ENCODE measurements at regions not wholly inside any gene's neighbourhood (a gene's known extent, or its start where the extent isn't known, plus 50 kb on each side); places are given as distances from the start of the nearest gene placed in this dataset.

DNA sequence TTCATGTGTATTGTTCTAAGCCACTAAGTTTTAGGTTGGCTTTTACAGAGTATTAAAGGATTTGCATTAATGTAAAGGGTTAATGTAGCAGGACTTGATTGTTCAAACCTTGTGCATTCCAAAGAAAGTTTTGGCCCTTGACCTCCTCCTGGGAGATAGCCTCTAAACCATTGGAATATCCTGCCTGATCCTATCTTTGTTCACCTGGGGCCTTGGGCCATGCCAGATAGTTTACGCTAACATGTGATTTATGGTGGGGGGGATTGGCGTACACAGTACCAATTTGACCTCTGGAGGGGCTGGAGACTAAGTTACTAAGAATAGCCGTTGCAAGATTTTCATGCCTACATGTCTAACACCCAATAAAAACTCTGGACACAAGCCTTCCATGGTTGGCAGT is 1002.7 kb upstream of the PABPC4L start:
- intact Hi-C loops (cut with DNase I; ENCODE audit: low total_unique reads): no loop called here
- 62 to 78% (median 70%) methylated on average over 3 of the region's 3 CpGs for WGBS, 5 donors
- Histone ChIP-seq H3K9me3 (peaks cover 0 to 5% (median 0%) of the 10 kb centered on the region in 8 donors), H3K4me1 (no peaks in the 10 kb centered on the region), H3K27ac (no peak overlapping the region), H3K27me3 (replicated peaks in 1 of 7) (no peaks in the 10 kb centered on the region), H3K4me3 (no peak overlapping the region), H3K36me3 (no peaks in the 10 kb centered on the region)
- TF ChIP-seq POLR2AphosphoS5 (IDR thresholded peaks at IDR 0.05): no peak
- no peak for TF ChIP-seq POLR2A (IDR thresholded peaks at IDR 0.05)
- TF ChIP-seq, protein P1, sequence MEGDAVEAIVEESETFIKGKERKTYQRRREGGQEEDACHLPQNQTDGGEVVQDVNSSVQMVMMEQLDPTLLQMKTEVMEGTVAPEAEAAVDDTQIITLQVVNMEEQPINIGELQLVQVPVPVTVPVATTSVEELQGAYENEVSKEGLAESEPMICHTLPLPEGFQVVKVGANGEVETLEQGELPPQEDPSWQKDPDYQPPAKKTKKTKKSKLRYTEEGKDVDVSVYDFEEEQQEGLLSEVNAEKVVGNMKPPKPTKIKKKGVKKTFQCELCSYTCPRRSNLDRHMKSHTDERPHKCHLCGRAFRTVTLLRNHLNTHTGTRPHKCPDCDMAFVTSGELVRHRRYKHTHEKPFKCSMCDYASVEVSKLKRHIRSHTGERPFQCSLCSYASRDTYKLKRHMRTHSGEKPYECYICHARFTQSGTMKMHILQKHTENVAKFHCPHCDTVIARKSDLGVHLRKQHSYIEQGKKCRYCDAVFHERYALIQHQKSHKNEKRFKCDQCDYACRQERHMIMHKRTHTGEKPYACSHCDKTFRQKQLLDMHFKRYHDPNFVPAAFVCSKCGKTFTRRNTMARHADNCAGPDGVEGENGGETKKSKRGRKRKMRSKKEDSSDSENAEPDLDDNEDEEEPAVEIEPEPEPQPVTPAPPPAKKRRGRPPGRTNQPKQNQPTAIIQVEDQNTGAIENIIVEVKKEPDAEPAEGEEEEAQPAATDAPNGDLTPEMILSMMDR (IDR thresholded peaks at IDR 0.05 in 8 of 11, conservative IDR thresholded peaks at IDR 0.05 in 3 of 11): no peak
- no peak for DNase-seq

- intact Hi-C loops (cut with DNase I; ENCODE audit: low total_unique reads): no loop called here
- TF ChIP-seq, protein P1 (IDR thresholded peaks at IDR 0.05 in 8 of 11, conservative IDR thresholded peaks at IDR 0.05 in 3 of 11): no peak
- TF ChIP-seq POLR2A (IDR thresholded peaks at IDR 0.05) (no peak), POLR2AphosphoS5 (IDR thresholded peaks at IDR 0.05) (no peak)
- no peak overlapping the region for H3K4me3 ChIP-seq
- DNase-seq: no peak
- H3K36me3 ChIP-seq: no peaks in the 10 kb centered on the region
- no peaks in the 10 kb centered on the region for H3K27me3 ChIP-seq (replicated peaks in 1 of 7)
- no peaks in the 10 kb centered on the region for H3K4me1 ChIP-seq
- no peak overlapping the region for H3K27ac ChIP-seq
- H3K9me3 ChIP-seq: peaks cover 0 to 5% (median 0%) of the 10 kb centered on the region in 8 donors
- 79 to 91% (median 84%) methylated on average over 5 of the region's 5 CpGs for WGBS, 5 donors
Observed at GRCh38 chr4:135201081-135201480, 999.5 kb upstream of the PABPC4L start.

DNA sequence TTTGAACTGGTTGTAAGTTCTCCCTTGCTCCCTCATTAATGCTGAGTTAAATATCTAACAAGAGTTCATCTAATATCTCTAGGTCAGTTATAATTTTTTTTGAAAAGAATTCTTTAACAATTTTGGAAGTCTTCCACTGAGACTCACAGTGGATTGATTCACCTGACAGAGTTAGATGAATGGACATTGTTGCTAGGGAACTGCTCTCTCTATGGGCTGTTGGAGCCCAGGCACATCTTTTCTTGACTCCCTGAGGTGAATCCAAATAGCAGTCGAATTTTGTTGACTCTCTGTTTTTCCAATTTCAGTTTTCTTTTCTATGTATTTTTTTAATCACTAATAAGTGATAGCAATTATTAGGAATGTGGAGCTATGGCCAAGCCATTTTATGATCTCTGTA is 996.1 kb upstream of the PABPC4L start:
- TF ChIP-seq, protein P1 (IDR thresholded peaks at IDR 0.05 in 8 of 11, conservative IDR thresholded peaks at IDR 0.05 in 3 of 11): no peak
- TF ChIP-seq POLR2A (IDR thresholded peaks at IDR 0.05) (no peak), POLR2AphosphoS5 (IDR thresholded peaks at IDR 0.05) (no peak)
- no peak overlapping the region for H3K4me3 ChIP-seq
- no peaks in the 10 kb centered on the region for H3K27me3 ChIP-seq (replicated peaks in 1 of 7)
- no peaks in the 10 kb centered on the region for H3K36me3 ChIP-seq
- DNase-seq: no peak
- H3K27ac ChIP-seq: no peak overlapping the region
- WGBS, 5 donors: 33 to 42% (median 35%) methylated on average over 1 of the region's 1 CpG
- peaks cover 0 to 7% (median 0%) of the 10 kb centered on the region in 8 donors for H3K9me3 ChIP-seq
- intact Hi-C loops (cut with DNase I; ENCODE audit: low total_unique reads): no loop called here
- H3K4me1 ChIP-seq: no peaks in the 10 kb centered on the region

GRCh38 chr4:135194477-135194876 is 992.9 kb upstream of the PABPC4L start:
- 64 to 100% (median 74%) methylated on average over 1 of the region's 1 CpG for WGBS, 5 donors
- no peak for TF ChIP-seq POLR2A (IDR thresholded peaks at IDR 0.05)
- H3K4me3 ChIP-seq: no peak overlapping the region

More at GRCh38 chr4:135194477-135194876, 992.9 kb upstream of the PABPC4L start:
- H3K27ac ChIP-seq: no peak overlapping the region
- H3K9me3 ChIP-seq: peaks cover 0 to 7% (median 0%) of the 10 kb centered on the region in 8 donors
- intact Hi-C loops (cut with DNase I; ENCODE audit: low total_unique reads): no loop called here
- no peak for DNase-seq
- no peaks in the 10 kb centered on the region for H3K4me1 ChIP-seq
- H3K36me3 ChIP-seq: no peaks in the 10 kb centered on the region
- no peaks in the 10 kb centered on the region for H3K27me3 ChIP-seq (replicated peaks in 1 of 7)
